ES-I3 (cell line): ENCODE measurements at regions not wholly inside any gene's neighbourhood (a gene's known extent, or its start where the extent isn't known, plus 50 kb on each side); places are given as distances from the start of the nearest gene placed in this dataset.

ENCODE experiments used
- H3K36me3 ChIP-seq: 2 replicates; pipeline ENCODE4 v1.6.1; 2013; ENCODE audit warnings: mild to moderate bottlenecking, low read length, control low read depth, moderate library complexity; ENCODE audit not compliant: insufficient read depth
- H3K4me1 ChIP-seq: 2 replicates; pipeline ENCODE4 v1.6.1; 2013; ENCODE audit warnings: mild to moderate bottlenecking, control low read depth, low read length; ENCODE audit not compliant: insufficient read depth
- H3K9ac ChIP-seq: 2 replicates; pipeline ENCODE4 v1.6.1; 2013; ENCODE audit warnings: low read depth, mild to moderate bottlenecking, low read length, moderate library complexity
- H3K9me3 ChIP-seq: 2 replicates; pipeline ENCODE4 v1.6.1; 2013; ENCODE audit warnings: mild to moderate bottlenecking, low read length, moderate library complexity; ENCODE audit not compliant: control insufficient read depth, insufficient read depth

DNA sequence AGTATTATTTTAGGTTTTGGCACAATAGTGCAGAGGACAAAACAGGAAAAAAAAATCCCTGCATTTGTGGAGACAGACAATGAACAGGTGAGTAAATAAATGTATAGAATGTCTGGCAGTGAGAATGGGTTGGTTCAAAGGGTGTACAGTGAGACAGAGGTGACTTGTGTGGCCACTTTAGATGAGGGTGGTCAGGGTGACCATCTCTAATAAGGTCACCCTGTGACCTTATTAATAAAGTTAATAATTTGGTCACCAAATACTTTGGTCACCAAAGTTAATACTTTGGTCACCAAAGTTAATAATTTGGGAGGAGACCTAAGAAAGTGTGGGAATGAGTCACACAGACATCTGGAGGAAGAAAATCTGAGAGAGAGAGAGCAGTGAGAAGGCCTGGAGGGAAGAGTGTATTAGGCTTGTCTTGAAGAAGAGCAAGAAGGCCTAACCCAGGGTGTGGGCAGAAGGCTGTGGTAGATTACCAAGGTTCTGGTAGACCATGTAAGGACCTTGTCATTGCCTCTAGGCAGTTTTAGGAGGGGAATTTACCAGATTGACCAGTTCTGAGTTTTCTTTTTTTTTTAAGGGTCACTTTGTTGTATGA is 1368.4 kb upstream of the CELF4 start:
- H3K9me3 ChIP-seq: no peaks in the 10 kb centered on the region
- no peaks in the 10 kb centered on the region for H3K36me3 ChIP-seq
- no peak overlapping the region for H3K9ac ChIP-seq
- peaks cover 13% of the 10 kb centered on the region for H3K4me1 ChIP-seq

DNA sequence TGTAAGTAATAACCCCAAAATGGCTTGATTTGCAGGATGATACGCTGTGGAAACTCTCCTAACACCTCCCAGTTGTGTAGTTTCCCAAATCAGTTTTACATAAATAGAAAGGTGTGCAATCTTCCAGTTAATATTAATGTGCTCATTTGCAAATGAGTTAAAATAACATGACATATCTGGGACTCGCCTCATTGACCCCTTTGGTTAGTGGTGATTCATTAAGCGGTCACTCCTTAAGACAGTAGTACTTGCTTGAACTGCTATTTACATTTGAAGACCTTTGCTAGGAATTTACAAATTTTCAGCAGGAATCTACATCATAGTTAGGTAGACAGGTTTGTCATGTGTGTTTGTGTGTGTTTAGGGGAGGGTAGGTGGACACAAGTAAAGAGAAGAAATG is 1367.7 kb upstream of the CELF4 start:
- Histone ChIP-seq H3K9ac (no peak overlapping the region), H3K36me3 (no peaks in the 10 kb centered on the region), H3K9me3 (no peaks in the 10 kb centered on the region), H3K4me1 (peaks cover 13% of the 10 kb centered on the region)

DNA sequence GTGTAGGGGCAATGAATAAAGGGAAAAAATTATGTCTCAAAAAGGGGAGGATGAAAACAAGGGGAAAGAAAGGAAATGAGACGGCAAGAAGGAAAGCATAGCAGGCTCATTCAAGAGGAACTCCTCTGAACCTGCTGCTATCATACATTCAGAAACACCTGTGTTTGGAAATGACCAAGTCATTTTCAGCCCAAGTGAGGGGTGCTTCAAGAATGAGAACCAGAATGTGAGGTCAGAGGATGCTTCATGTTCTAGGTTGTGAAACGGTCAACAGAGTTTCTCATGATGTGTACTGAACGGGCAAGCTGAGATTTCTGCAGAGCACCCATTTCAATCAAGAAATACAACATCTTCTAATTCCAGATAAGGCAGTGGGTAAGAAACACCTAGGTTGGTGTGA is 1367.2 kb upstream of the CELF4 start:
- H3K9me3 ChIP-seq: no peaks in the 10 kb centered on the region
- no peaks in the 10 kb centered on the region for H3K36me3 ChIP-seq
- peaks cover 13% of the 10 kb centered on the region for H3K4me1 ChIP-seq
- H3K9ac ChIP-seq: no peak overlapping the region

DNA sequence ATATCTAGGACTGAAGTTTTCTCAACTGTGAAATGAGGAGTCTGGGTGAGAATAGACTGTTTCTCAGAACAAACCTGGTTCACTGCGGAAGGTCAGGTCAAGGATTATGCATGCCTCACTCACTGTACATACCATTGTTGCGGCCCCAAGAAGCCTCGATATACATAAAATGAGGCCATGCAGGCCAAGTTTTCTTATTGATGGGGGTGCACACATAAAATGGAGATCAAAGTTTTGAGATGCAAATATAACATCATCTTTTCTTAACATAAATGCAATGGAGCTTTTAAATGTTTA is 1366.1 kb upstream of the CELF4 start:
- Histone ChIP-seq H3K36me3 (no peaks in the 10 kb centered on the region), H3K9ac (no peak overlapping the region), H3K9me3 (no peaks in the 10 kb centered on the region), H3K4me1 (peaks cover 13% of the 10 kb centered on the region)

DNA sequence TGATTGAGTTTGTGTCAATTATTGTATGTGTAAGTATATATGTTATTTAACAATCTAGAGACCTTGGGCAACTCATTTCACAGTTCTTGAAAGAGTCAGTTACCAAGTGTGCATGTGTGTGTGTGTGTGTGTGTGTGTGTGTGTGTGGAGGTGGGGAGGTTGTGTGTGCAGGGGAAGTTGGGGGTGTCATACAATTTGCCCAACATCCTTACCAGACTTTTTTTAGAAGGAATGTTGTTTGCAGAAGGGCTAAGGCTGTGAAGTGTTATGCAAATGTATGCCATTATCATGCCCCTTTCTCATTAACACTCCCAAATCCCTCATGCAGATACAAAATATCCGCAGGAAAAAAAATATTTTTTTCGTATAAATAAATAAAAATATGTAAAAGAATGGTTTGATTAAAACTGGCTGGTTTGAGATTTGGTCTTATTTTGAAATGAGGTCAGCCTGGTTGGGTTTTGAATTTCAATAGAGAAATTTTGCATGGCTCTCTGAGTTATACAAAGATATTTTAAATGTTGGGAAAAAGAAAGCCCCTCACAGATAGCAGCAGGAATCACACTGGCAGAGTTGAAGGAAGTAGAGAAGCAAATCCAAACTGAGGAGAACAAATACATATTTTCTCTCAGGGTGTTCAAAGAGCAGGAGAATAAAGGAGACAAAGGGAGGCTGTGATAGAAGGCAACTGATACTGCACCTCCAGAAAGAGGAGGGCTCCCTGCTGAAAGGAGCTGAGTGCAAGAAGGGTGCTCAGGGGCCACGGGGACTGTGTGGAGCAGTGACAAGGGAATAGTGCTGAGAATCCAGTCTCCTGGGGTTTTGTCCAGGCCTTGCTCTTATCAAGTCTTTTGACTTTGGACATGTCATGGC is 1365.5 kb upstream of the CELF4 start:
- Histone ChIP-seq H3K4me1 (peaks cover 13% of the 10 kb centered on the region), H3K9ac (no peak overlapping the region), H3K36me3 (no peaks in the 10 kb centered on the region), H3K9me3 (no peaks in the 10 kb centered on the region)

DNA sequence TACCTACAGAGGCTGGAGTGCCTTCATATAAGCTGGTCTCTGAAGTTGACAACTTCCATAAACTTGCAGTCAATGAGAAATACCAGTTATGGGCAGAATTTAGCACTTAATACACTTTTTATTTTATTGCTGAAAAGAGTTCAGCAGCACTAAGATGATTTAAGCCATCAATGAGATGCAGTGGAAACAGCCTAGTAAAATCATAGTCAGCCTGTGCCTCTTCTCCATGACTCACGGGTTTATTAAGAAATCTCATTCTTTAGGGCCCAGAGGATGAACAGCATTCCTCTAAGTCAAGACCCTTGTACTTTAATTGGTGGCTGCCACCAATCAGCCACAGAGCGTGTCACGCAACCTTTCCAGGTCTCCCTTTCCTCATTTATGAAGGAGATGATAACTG is 1357.9 kb upstream of the CELF4 start:
- Histone ChIP-seq H3K4me1 (no peaks in the 10 kb centered on the region), H3K9me3 (no peaks in the 10 kb centered on the region), H3K36me3 (no peaks in the 10 kb centered on the region), H3K9ac (no peak overlapping the region)

DNA sequence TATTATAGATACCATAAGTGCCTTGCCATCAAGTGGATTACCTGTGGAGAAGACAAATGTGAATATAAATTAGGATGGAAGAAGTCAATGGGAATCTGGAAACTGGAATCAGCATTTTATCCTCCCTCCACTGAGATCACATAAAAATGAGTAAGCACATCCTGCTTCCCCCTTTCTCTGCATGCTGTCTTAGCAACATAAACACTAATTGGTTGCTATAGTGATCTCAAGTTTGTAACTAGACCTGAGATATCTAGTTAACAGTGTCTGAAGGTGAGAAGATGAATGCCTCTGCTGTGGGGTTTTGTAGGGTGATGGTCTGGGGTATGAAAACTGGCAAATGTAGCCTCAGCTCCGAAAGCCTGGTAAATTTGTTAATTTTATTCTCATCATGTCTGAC is 1357.5 kb upstream of the CELF4 start:
- Histone ChIP-seq H3K4me1 (no peaks in the 10 kb centered on the region), H3K36me3 (no peaks in the 10 kb centered on the region)

DNA sequence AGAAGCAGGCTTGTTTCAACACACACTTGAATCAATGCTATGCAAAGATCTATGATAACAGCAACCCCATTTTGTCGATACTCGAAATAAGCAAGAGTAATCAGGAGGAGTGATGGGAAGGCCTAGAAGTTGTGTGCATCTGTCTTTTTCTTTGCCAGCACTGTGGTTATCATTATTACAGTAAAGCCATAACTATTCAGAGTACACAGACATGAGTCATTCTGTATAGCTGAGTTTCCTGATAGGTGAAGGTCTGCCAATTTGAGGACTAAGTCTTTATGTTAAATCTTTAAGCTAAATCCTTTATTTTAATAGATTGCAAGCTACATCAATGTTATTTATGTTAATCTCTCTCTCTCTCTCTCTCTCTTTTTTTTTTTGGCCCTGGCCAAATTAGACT is 1344.4 kb upstream of the CELF4 start:
- Histone ChIP-seq H3K36me3 (no peaks in the 10 kb centered on the region), H3K4me1 (no peaks in the 10 kb centered on the region), H3K9ac (no peak overlapping the region), H3K9me3 (no peaks in the 10 kb centered on the region)

More for the DNA sequence above, 1357.5 kb upstream of the CELF4 start:
- Histone ChIP-seq H3K9ac (no peak overlapping the region), H3K9me3 (no peaks in the 10 kb centered on the region)

DNA sequence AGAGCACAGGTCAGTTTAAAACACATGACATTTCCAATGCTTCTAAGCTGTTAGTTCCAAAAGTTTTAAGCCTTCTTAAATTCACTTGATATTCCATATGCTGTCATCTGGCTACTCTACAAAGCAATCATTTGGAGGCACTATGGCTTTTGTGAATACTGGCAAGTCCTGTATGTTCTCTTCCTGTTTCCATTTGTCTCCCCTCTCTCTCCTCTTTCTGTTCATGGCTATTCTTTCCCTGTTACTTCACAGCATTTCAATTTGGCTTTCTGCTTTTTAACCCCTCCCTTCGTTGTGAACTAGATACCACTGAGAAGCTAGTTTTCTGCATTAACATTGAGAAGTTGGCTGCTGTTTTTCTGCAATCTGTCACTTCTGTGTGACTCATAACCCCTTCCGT is 1337.2 kb upstream of the CELF4 start:
- H3K4me1 ChIP-seq: peaks cover 11% of the 10 kb centered on the region; the same call in 1 of the 2 replicates
- H3K36me3 ChIP-seq: no peaks in the 10 kb centered on the region
- no peak overlapping the region for H3K9ac ChIP-seq
- no peaks in the 10 kb centered on the region for H3K9me3 ChIP-seq

DNA sequence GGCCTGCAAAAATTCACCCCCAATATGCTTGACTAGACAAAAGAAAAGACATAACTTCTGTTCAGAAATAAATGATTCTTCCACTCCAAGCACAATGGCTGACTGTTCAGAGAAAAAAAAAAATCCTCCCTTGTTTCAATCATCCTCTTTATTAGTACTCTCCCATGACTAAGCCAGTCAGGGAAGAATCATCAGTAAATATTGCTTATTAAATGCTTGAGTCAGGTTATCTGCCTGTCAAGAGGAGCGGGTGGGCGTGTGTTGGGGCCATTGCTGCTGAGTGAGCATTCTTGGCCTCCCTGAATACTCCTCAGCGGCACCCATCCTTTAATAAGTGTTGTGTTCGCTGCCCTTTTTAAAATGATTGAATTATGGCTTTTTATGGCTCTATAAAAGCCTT is 1334.8 kb upstream of the CELF4 start:
- H3K4me1 ChIP-seq: peaks cover 11% of the 10 kb centered on the region; the same call in 1 of the 2 replicates
- H3K9ac ChIP-seq: no peak overlapping the region
- no peaks in the 10 kb centered on the region for H3K9me3 ChIP-seq
- no peaks in the 10 kb centered on the region for H3K36me3 ChIP-seq

DNA sequence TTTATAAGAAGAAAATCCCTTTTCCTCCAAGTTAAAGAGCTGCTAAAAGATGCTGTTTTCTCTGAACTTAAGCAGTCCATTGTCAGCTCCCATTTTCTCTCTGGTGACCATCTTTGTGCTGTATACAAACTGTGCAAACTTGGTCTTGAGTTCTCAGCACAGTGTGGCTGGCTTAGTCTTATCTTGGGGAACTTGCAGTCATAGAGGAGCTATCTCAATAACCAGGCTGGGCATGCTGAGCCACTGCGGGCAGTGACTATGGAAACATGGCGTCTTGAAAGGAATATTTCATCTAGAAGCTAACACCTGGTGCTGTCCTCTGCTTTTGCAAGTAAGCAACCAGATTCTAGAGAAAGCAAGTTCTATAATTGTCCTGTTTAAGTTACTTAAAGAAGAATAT is 1334.4 kb upstream of the CELF4 start:
- no peaks in the 10 kb centered on the region for H3K9me3 ChIP-seq
- no peak overlapping the region for H3K9ac ChIP-seq
- H3K36me3 ChIP-seq: no peaks in the 10 kb centered on the region
- H3K4me1 ChIP-seq: peaks cover 11% of the 10 kb centered on the region; the same call in 1 of the 2 replicates

DNA sequence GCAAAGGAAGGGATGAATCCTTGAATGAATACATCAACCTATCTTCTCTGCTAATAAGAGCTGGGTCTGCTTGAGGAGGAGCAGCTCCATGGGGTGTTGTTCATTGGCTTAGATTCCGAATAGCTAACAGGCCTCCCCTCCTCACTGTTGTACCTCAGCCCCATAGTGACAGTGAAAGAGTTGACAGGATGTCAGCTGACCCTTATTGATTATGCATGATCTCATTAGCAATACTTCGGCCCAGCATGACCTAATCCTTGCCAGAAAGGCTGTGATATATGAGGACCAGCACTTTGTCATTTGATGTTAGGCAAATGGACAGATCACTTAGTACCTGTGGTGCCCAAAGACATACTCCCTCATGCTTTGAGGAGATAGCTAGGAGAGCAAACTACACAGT is 1333.7 kb upstream of the CELF4 start:
- peaks cover 11% of the 10 kb centered on the region; the same call in 1 of the 2 replicates for H3K4me1 ChIP-seq

DNA sequence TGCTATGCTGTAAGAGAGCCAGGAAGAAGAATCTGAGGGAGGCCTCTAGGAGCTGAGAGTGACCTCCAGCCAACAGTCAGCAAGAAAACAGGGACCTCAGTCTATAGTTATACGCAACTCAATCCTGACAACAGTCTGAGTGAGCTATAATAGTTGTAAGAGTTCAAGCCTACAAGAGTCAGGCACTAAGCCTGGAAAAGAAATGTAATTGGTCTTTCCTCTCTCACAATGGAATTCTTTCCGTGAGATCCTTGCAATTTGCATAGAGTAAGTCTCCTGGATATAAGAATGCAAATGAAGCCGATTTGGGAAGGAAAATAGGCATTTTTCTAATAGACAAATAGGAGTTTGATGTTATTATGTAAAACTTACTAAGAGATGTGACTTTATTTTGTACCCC is 1332.6 kb upstream of the CELF4 start:
- Histone ChIP-seq H3K9ac (no peak overlapping the region), H3K9me3 (no peaks in the 10 kb centered on the region), H3K36me3 (no peaks in the 10 kb centered on the region), H3K4me1 (peaks cover 9% of the 10 kb centered on the region; the same call in 1 of the 2 replicates)

More for the DNA sequence above, 1333.7 kb upstream of the CELF4 start:
- no peaks in the 10 kb centered on the region for H3K36me3 ChIP-seq
- H3K9ac ChIP-seq: no peak overlapping the region
- no peaks in the 10 kb centered on the region for H3K9me3 ChIP-seq

DNA sequence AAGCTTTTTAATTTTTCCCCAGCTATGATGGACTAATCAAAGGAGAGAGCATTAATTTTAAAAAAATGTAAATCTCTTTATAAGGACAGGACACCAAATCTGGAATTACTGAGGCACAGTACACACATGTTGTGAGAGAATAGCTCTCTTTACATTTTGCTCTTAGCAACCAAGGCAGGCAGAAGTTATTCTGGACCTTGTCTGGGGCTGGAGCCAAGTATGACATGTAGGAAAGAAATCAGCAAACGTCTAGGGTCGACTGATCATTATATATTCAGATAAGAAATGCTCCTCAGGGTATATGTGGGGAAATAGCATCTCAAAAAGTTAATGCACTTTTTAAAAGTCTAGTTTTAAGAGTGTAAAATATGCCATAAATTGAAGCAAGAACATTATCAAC is 1330.0 kb upstream of the CELF4 start:
- no peaks in the 10 kb centered on the region for H3K9me3 ChIP-seq
- H3K4me1 ChIP-seq: peaks cover 3% of the 10 kb centered on the region; the same call in 1 of the 2 replicates
- H3K9ac ChIP-seq: no peak overlapping the region
- no peaks in the 10 kb centered on the region for H3K36me3 ChIP-seq

DNA sequence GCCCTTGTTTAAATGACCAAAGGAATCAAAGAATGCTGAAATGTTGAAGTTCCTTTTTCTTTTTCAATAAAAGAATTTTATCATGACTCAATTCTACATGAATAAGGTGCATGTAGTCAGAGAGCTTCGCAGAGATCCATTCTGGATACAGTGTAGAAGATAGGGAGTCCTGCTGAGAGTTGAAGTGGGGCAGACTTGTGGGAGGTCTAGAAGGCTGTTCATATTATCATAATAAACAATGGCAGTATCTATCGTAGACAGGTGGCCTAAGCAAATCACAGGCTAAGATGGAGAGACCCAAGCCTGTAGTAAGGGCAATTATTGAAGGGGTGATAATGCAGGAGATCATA is 1322.0 kb upstream of the CELF4 start:
- H3K9me3 ChIP-seq: no peaks in the 10 kb centered on the region
- no peak overlapping the region for H3K9ac ChIP-seq
- H3K36me3 ChIP-seq: no peaks in the 10 kb centered on the region
- no peaks in the 10 kb centered on the region for H3K4me1 ChIP-seq
